Endothelial cell of umbilical vein (primary cell): ENCODE measurements at regions not wholly inside any gene's neighbourhood (a gene's known extent, or its start where the extent isn't known, plus 50 kb on each side); places are given as distances from the start of the nearest gene placed in this dataset.

Experiments used
- BruUV-seq: library from RNA; stranded (reverse); fragments of 400-500 nt; replicated peaks from 2 replicates; lab custom pipeline; 2021; lab: Mats Ljungman, UMichigan
- CTCF ChIA-PET: fragments of 300-600, 350-600 bp; sonication (Branson Sonifier 250); formaldehyde crosslinking; loops from one replicate; lab custom pipeline; 2021; ENCODE audit warnings: antibody characterized with exemption, inconsistent platforms; lab: Charles Lee
- POLR2A ChIA-PET: fragments of 300-600, 350-600 bp; sonication (Branson Sonifier 250); formaldehyde crosslinking; loops from one replicate; lab custom pipeline; 2021; ENCODE audit warnings: antibody characterized with exemption, inconsistent platforms; lab: Charles Lee
- DNase-seq: peaks from one replicate; pipeline ENCODE4 v3.0.0-alpha.2; 2011; ENCODE audit warnings: low read depth, low spot score
- FAIRE-seq: peaks from 2 replicates; lab custom pipeline; 2011; peaks lifted over from hg19 to GRCh38; lab: Jason Lieb, UNC
- H2AFZ ChIP-seq: 2 replicates; pipeline ENCODE4 v1.6.0; 2012; ENCODE audit warnings: low read depth, low read length, control low read depth, inconsistent platforms
- H3K27ac ChIP-seq: 2 replicates; pipeline ENCODE4 v1.5.1; 2011; ENCODE audit warnings: low read depth, mild to moderate bottlenecking, control low read depth, low read length, moderate library complexity; ENCODE audit not compliant: insufficient read depth
- H3K27me3 ChIP-seq, 2 experiments: 2 replicates each; pipeline versions ENCODE4 v1.6.0 to v1.6.1; 2011; ENCODE audit warnings: low read length in 2 of 2, mixed read lengths in 1 of 2; ENCODE audit not compliant: control insufficient read depth in 2 of 2, insufficient read depth in 2 of 2
- H3K36me3 ChIP-seq, 2 experiments: 2 replicates in 1 of 2; 3 replicates in 1 of 2; pipeline ENCODE4 v1.5.1; 2011; ENCODE audit warnings: low read length in 2 of 2, mild to moderate bottlenecking in 1 of 2, moderate library complexity in 1 of 2; ENCODE audit not compliant: control insufficient read depth in 2 of 2, insufficient read depth in 2 of 2; ENCODE audit errors: extremely low read depth in 1 of 2
- H3K4me1 ChIP-seq: 3 replicates; pipeline ENCODE4 v1.5.1; 2011; ENCODE audit warnings: mild to moderate bottlenecking, low read length; ENCODE audit not compliant: control insufficient read depth, insufficient read depth; ENCODE audit errors: extremely low read depth
- H3K4me2 ChIP-seq: 2 replicates; pipeline ENCODE4 v1.6.1; 2011; ENCODE audit warnings: low read length, control low read depth, mixed read lengths; ENCODE audit not compliant: insufficient read depth
- H3K4me3 ChIP-seq, 3 experiments: fragments of 200-600 bp in 1 of 3; sonication (generic), shearing (Covaris generic) in 1 of 3; replicated peaks in 1 of 3; 2 replicates each; pipeline ENCODE4 v1.5.1; 2011 to 2016; ENCODE audit warnings: control low read depth in 3 of 3, low read length in 3 of 3, mild to moderate bottlenecking in 2 of 3, inconsistent platforms in 1 of 3, low read depth in 1 of 3, moderate library complexity in 1 of 3; ENCODE audit not compliant: insufficient read depth in 1 of 3
- H3K79me2 ChIP-seq: 2 replicates; pipeline ENCODE4 v1.6.0; 2012; ENCODE audit warnings: low read length, inconsistent platforms; ENCODE audit not compliant: control insufficient read depth, insufficient read depth
- H3K9ac ChIP-seq: replicated peaks from 2 replicates; pipeline ENCODE3; 2011; ENCODE audit warnings: low read length, control low read depth; ENCODE audit not compliant: insufficient read depth; ENCODE audit errors: extremely low read depth
- H3K9me1 ChIP-seq: replicated peaks from 3 replicates; pipeline ENCODE4 v1.6.0; 2011; ENCODE audit warnings: mild to moderate bottlenecking, low read length; ENCODE audit not compliant: control insufficient read depth, insufficient read depth; ENCODE audit errors: extremely low read depth
- H3K9me3 ChIP-seq: replicated peaks from 2 replicates; pipeline ENCODE4 v1.5.1; 2012; ENCODE audit warnings: low read length, inconsistent platforms; ENCODE audit not compliant: control insufficient read depth, insufficient read depth
- H4K20me1 ChIP-seq: replicated peaks from 2 replicates; pipeline ENCODE3; 2011; ENCODE audit warnings: mild to moderate bottlenecking, low read length; ENCODE audit not compliant: control insufficient read depth, insufficient read depth; ENCODE audit errors: extremely low read depth
- EZH2 ChIP-seq: IDR thresholded peaks from 2 replicates; pipeline ENCODE4 v1.6.1; 2012; ENCODE audit warnings: borderline replicate concordance, low read depth, mild to moderate bottlenecking, moderate library complexity, low read length, inconsistent platforms; ENCODE audit not compliant: severe bottlenecking
- FOS ChIP-seq: IDR thresholded peaks from 2 replicates; pipeline ENCODE4 v1.6.1; 2011; ENCODE audit warnings: mild to moderate bottlenecking, low read length, moderate library complexity, borderline replicate concordance; ENCODE audit not compliant: insufficient read depth
- GATA2 ChIP-seq: IDR thresholded peaks from 2 replicates; pipeline ENCODE4 v1.7.0; 2011; ENCODE audit warnings: low read depth, mild to moderate bottlenecking, moderate library complexity, mixed read lengths, low read length; ENCODE audit not compliant: insufficient read length, insufficient read depth
- JUN ChIP-seq: IDR thresholded peaks from 2 replicates; pipeline ENCODE4 v1.6.1; 2011; ENCODE audit warnings: borderline replicate concordance, low read depth; ENCODE audit not compliant: insufficient read length, insufficient read depth
- MYC ChIP-seq: IDR thresholded peaks from one replicate; pipeline ENCODE4 v1.6.1; 2011; ENCODE audit warnings: mild to moderate bottlenecking, low read depth, low read length
- POLR2A ChIP-seq: IDR thresholded peaks from 2 replicates; pipeline ENCODE4 v1.6.1; 2012; ENCODE audit warnings: low read depth, mild to moderate bottlenecking, control low read depth, low read length
- dilution Hi-C: fragments of 300-500 bp; cut with MboI; formaldehyde crosslinking; loops from one replicate; pipeline ENCODE4 v1.15.0; 2019; ENCODE audit warnings: low sequenced_read_pairs; ENCODE audit not compliant: extremely low pct_ligation_motif_present
- intact Hi-C: fragments of 100-400 bp; cut with micrococcal nuclease; formaldehyde crosslinking; loops from one replicate; pipeline ENCODE4 v1.10.0; 2022
- TF ChIP-seq, protein P1 (sequence below): IDR thresholded peaks from 2 replicates; pipeline ENCODE4 v1.6.1; 2011; ENCODE audit not compliant: insufficient read depth, insufficient read length

DNA sequence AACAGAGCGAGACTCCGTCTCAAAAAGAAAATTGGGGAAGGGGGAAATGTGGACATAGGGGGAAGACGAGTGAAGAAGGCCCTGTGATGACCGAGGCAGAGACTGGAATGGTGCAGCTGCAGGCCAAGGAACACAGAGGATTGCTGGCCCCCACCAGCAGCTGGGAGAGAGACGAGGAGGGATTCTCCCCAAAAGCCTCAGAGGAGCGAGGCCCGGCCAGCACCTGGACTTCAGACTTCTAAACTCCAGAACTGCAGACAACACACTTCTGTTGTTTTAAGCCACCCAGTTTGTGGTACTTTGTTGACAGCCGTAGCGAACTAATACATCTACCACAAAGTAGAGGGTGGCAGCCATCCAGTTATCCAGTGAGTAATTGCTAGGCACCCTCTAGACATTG is 124.6 kb downstream of the ATPSCKMT start:
- FAIRE-seq: no peak
- Histone ChIP-seq H3K9ac (no peak overlapping the region), H4K20me1 (no peaks in the 10 kb centered on the region), H3K4me2 (no peak overlapping the region), H3K36me3 (no peaks in the 10 kb centered on the region), H3K27ac (no peak overlapping the region), H3K4me1 (no peaks in the 10 kb centered on the region), H3K9me3 (no peaks in the 10 kb centered on the region), H3K27me3 (no peaks in the 10 kb centered on the region), H3K4me3 (no peak overlapping the region), H3K9me1 (no peaks in the 10 kb centered on the region), H2AFZ (no peak overlapping the region), H3K79me2 (no peaks in the 10 kb centered on the region)
- dilution Hi-C loops: no loop called here
- intact Hi-C loops: no loop called here
- ChIA-PET POLR2A (no interaction called here), CTCF (no interaction called here)
- no peak for DNase-seq
- no TSS peak for BruUV-seq
- TF ChIP-seq MYC: no peak
- TF ChIP-seq FOS: no peak
- TF ChIP-seq, protein P1, sequence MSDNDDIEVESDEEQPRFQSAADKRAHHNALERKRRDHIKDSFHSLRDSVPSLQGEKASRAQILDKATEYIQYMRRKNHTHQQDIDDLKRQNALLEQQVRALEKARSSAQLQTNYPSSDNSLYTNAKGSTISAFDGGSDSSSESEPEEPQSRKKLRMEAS: no peak
- TF ChIP-seq JUN: no peak
- no peak for TF ChIP-seq EZH2
- no peak for TF ChIP-seq POLR2A
- no peak for TF ChIP-seq GATA2

DNA sequence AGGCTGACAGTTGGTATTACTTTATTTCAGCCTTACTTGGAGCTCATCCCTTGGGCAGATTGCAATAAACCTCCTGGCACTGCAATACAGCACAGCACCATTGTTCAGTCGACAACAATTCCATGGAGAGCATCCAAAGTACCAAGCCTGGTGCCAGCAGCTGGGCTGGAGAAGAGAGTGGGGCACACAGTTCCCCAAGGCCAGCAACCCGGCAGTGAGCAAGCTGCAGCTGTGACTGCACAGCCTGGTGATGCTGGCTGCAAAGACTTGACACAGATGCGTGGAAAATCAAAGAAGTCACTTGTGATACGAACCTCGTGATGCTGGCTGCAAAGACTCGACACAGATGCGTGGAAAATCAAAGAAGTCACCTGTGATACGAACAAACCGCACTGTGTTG is 125.4 kb downstream of the ATPSCKMT start:
- CTCF ChIA-PET: no interaction called here
- POLR2A ChIA-PET: no interaction called here
- intact Hi-C loops: no loop called here

More for the DNA sequence above, 125.4 kb downstream of the ATPSCKMT start:
- Histone ChIP-seq H3K4me3 (no peak overlapping the region), H3K27ac (no peak overlapping the region), H3K9me3 (no peaks in the 10 kb centered on the region), H3K4me2 (no peak overlapping the region), H3K79me2 (no peaks in the 10 kb centered on the region), H3K36me3 (no peaks in the 10 kb centered on the region), H3K9me1 (no peaks in the 10 kb centered on the region), H2AFZ (no peak overlapping the region), H3K27me3 (no peaks in the 10 kb centered on the region), H3K9ac (no peak overlapping the region), H3K4me1 (no peaks in the 10 kb centered on the region), H4K20me1 (no peaks in the 10 kb centered on the region)
- FAIRE-seq (no peak), DNase-seq (no peak)
- dilution Hi-C loops: no loop called here
- no peak for TF ChIP-seq POLR2A
- TF ChIP-seq EZH2: no peak
- no TSS peak for BruUV-seq
